ENCODE measurements at regions not wholly inside any gene's neighbourhood (a gene's known extent, or its start where the extent isn't known, plus 50 kb on each side); places are given as distances from the start of the nearest gene placed in this dataset.

GRCh38 chr2:189309331-189309730 is 129.8 kb upstream of the COL5A2 start:
- TF ChIP-seq CTCF (IDR thresholded peaks at IDR 0.05) (no peak), POLR2A (IDR thresholded peaks at IDR 0.05) (no peak)

All from esophagus squamous epithelium (tissue), 4 donors.